ENCODE measurements at regions not wholly inside any gene's neighbourhood (a gene's known extent, or its start where the extent isn't known, plus 50 kb on each side); places are given as distances from the start of the nearest gene placed in this dataset.
"Not testable (repeated sequence)": the region's sequence is repeated elsewhere in the genome, so short reads cannot be mapped to it uniquely, and the experiment has no call there.

- no peaks in the 10 kb centered on the region for H3F3A ChIP-seq (replicated peaks; ENCODE audit: insufficient read depth)
- no peaks in the 10 kb centered on the region for H3K79me2 ChIP-seq (ENCODE audit: insufficient read depth)
- ChIA-PET POLR2A (no interaction called here), CTCF (no interaction called here)
- no peak overlapping the region for H2AFZ ChIP-seq (ENCODE audit: low read depth)
- no peaks in the 10 kb centered on the region for H3K36me3 ChIP-seq (replicated peaks in 1 of 2; ENCODE audit: control insufficient read depth in 1 of 2, insufficient read depth in 2 of 2, low read length in 1 of 2)
- no peaks in the 10 kb centered on the region for H4K20me1 ChIP-seq (ENCODE audit: insufficient read depth)
- WGBS (ENCODE audit: low lambda C conversion rate) = 96% methylated on average over 2 of the region's 2 CpGs
- no peaks in the 10 kb centered on the region for H3K9me2 ChIP-seq
- H3K27me3 ChIP-seq (ENCODE audit: insufficient read depth) = no peaks in the 10 kb centered on the region
- no peaks in the 10 kb centered on the region for H3K4me1 ChIP-seq (ENCODE audit: control insufficient read depth in 1 of 2, insufficient read depth in 2 of 2, low read depth in 1 of 2, low read length in 1 of 2)
- no peak overlapping the region for H3K9ac ChIP-seq
- H3K4me2 ChIP-seq = no peak overlapping the region
- no peak overlapping the region for H3K4me3 ChIP-seq (ENCODE audit: low read depth in 2 of 2, low read length in 1 of 2)
- no peak for DNase-seq
- H3K9me3 ChIP-seq = no peaks in the 10 kb centered on the region
- TF ChIP-seq NRF1 (IDR thresholded peaks at IDR 0.05; ENCODE audit: low read depth, low read length) (no peak), RFX5 (IDR thresholded peaks at IDR 0.05; ENCODE audit: low read length) (no peak), CTCF (IDR thresholded peaks at IDR 0.05) (no peak), USF2 (IDR thresholded peaks at IDR 0.05; ENCODE audit: borderline replicate concordance, low read depth, low read length) (no peak), FOSL2 (IDR thresholded peaks at IDR 0.05; ENCODE audit: borderline replicate concordance, low read depth) (no peak)
- H3K27ac ChIP-seq (ENCODE audit: low read depth in 2 of 2, low read length in 1 of 2) = no peak overlapping the region
Measured at GRCh38 chr2:181798022-181798421, 93.5 kb upstream of the ITPRID2 start.

- H3K4me3 ChIP-seq (ENCODE audit: low read depth in 2 of 2, low read length in 1 of 2); H3K4me2 ChIP-seq; H3K9me2 ChIP-seq; H3K9me3 ChIP-seq; H2AFZ ChIP-seq (ENCODE audit: low read depth); POLR2A ChIA-PET; CTCF ChIA-PET; H4K20me1 ChIP-seq (ENCODE audit: insufficient read depth); H3K79me2 ChIP-seq (ENCODE audit: insufficient read depth); H3K36me3 ChIP-seq (replicated peaks in 1 of 2; ENCODE audit: control insufficient read depth in 1 of 2, insufficient read depth in 2 of 2, low read length in 1 of 2); H3K27me3 ChIP-seq (ENCODE audit: insufficient read depth); H3K9ac ChIP-seq; DNase-seq; H3K27ac ChIP-seq (ENCODE audit: low read depth in 2 of 2, low read length in 1 of 2): not testable (repeated sequence)
- peaks cover 0 to 27% of the 10 kb centered on the region in 2 experiments; a peak in 3 of 4 replicates for H3K4me1 ChIP-seq (ENCODE audit: control insufficient read depth in 1 of 2, insufficient read depth in 2 of 2, low read depth in 1 of 2, low read length in 1 of 2)
- H3F3A ChIP-seq (replicated peaks; ENCODE audit: insufficient read depth) = peaks cover 17% of the 10 kb centered on the region
- 89% methylated on average over 1 of the region's 1 CpG for WGBS (ENCODE audit: low lambda C conversion rate)
Measured at GRCh38 chr2:181802300-181802699, 89.2 kb upstream of the ITPRID2 start.

GRCh38 chr2:181803903-181804799 is 87.4 kb upstream of the ITPRID2 start:
- H3K27me3 ChIP-seq (ENCODE audit: insufficient read depth); H3K4me3 ChIP-seq (ENCODE audit: low read depth in 2 of 2, low read length in 1 of 2); H3K9me3 ChIP-seq; DNase-seq; H3K9me2 ChIP-seq; H4K20me1 ChIP-seq (ENCODE audit: insufficient read depth); H2AFZ ChIP-seq (ENCODE audit: low read depth); H3K79me2 ChIP-seq (ENCODE audit: insufficient read depth); POLR2A ChIA-PET; H3K36me3 ChIP-seq (replicated peaks in 1 of 2; ENCODE audit: control insufficient read depth in 1 of 2, insufficient read depth in 2 of 2, low read length in 1 of 2): not testable (repeated sequence)
- WGBS (ENCODE audit: low lambda C conversion rate) = 80% methylated on average over 6 of the region's 12 CpGs
- Histone ChIP-seq H3K9ac (peak overlapping the region; percentile 9; the same call in 1 of the 2 replicates), H3F3A (replicated peaks; ENCODE audit: insufficient read depth) (peaks cover 17% of the 10 kb centered on the region), H3K27ac (ENCODE audit: low read depth in 2 of 2, low read length in 1 of 2) (peak overlapping the region; percentile 86 to 99), H3K4me1 (ENCODE audit: control insufficient read depth in 1 of 2, insufficient read depth in 2 of 2, low read depth in 1 of 2, low read length in 1 of 2) (peaks cover 0 to 33% of the 10 kb centered on the region in 2 experiments), H3K4me2 (peak overlapping the region; percentile 32; the same call in 1 of the 2 replicates)
- CTCF ChIA-PET = interaction anchor here (1.5 kb wide), 1 partner anchor 61 kb away, joined by 3 read pairs; no protein-coding TSS in a partner anchor

Data from SK-N-SH (cell line).